HCT116 (cell line): ENCODE measurements at regions not wholly inside any gene's neighbourhood (a gene's known extent, or its start where the extent isn't known, plus 50 kb on each side); places are given as distances from the start of the nearest gene placed in this dataset.

Experiments used
- EZH2 ChIP-seq: fragments of 200-600 bp; sonication (generic); IDR thresholded peaks from 2 replicates; pipeline ENCODE4 v1.6.1; 2017; ENCODE audit warnings: antibody characterized with exemption, mixed run types
- POLR2A ChIP-seq: IDR thresholded peaks from 2 replicates; pipeline ENCODE4 v1.7.0; 2011; ENCODE audit warnings: borderline replicate concordance; ENCODE audit not compliant: insufficient read depth, insufficient read length; ENCODE audit errors: extremely low read depth
- POLR2AphosphoS5 ChIP-seq: IDR thresholded peaks from 2 replicates; pipeline ENCODE4 v1.6.1; 2011; ENCODE audit warnings: mild to moderate bottlenecking, low read depth, low read length, moderate library complexity

GRCh38 chr18:47754311-47755101 lies 176.0 kb downstream of the SMAD2 start:
- TF ChIP-seq POLR2A (no peak), POLR2AphosphoS5 (no peak), EZH2 (no peak)
